ENCODE measurements at regions not wholly inside any gene's neighbourhood (a gene's known extent, or its start where the extent isn't known, plus 50 kb on each side); places are given as distances from the start of the nearest gene placed in this dataset.
"Not testable (repeated sequence)": the region's sequence is repeated elsewhere in the genome, so short reads cannot be mapped to it uniquely, and the experiment has no call there.

DNA sequence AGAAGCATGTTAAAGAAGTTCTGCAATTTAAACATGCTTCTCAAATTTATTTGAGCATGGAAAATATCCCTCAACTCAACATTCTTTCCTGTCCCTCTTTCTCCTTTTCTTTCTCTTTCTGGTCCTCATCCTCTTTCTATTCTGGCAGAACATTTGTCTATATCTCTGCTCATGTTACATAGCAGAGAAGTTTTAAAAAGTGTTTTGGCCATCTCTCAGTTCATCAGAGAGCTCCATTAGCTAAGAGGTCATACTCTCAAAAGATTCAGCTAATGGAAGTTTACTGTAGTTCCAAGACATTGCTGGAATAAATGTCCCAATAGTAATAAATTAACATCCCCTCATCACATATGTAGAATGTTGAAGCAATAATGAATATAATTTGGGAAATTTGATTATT is 53.5 kb downstream of the XCL2 start:
- Histone ChIP-seq H3K27me3 (ENCODE audit: low read length) (no peaks in the 10 kb centered on the region), H3K9me3 (ENCODE audit: insufficient read depth, low read length) (no peaks in the 10 kb centered on the region), H3K79me2 (ENCODE audit: insufficient read depth, low read length) (no peaks in the 10 kb centered on the region), H3K4me3 (ENCODE audit: insufficient read depth, low read length, poor library complexity, severe bottlenecking) (no peak overlapping the region), H3K4me2 (ENCODE audit: low read depth, low read length, poor library complexity, severe bottlenecking) (no peak overlapping the region), H3K9ac (ENCODE audit: low read length) (no peak overlapping the region), H3F3A (ENCODE audit: insufficient read depth) (no peaks in the 10 kb centered on the region), H3K27ac (ENCODE audit: low read depth, low read length) (no peak overlapping the region), H4K20me1 (ENCODE audit: low read depth, low read length) (no peaks in the 10 kb centered on the region), H2AFZ (ENCODE audit: low read depth, low read length, severe bottlenecking) (no peak overlapping the region), H3K36me3 (ENCODE audit: low read length) (no peaks in the 10 kb centered on the region), H3K9me2 (replicated peaks; ENCODE audit: insufficient read depth, low read length) (no peaks in the 10 kb centered on the region)
- no peak for TF ChIP-seq EZH2phosphoT487 (conservative IDR thresholded peaks at IDR 0.05; ENCODE audit: low read length)
- TF ChIP-seq, protein P1, sequence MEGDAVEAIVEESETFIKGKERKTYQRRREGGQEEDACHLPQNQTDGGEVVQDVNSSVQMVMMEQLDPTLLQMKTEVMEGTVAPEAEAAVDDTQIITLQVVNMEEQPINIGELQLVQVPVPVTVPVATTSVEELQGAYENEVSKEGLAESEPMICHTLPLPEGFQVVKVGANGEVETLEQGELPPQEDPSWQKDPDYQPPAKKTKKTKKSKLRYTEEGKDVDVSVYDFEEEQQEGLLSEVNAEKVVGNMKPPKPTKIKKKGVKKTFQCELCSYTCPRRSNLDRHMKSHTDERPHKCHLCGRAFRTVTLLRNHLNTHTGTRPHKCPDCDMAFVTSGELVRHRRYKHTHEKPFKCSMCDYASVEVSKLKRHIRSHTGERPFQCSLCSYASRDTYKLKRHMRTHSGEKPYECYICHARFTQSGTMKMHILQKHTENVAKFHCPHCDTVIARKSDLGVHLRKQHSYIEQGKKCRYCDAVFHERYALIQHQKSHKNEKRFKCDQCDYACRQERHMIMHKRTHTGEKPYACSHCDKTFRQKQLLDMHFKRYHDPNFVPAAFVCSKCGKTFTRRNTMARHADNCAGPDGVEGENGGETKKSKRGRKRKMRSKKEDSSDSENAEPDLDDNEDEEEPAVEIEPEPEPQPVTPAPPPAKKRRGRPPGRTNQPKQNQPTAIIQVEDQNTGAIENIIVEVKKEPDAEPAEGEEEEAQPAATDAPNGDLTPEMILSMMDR (IDR thresholded peaks at IDR 0.05; ENCODE audit: insufficient read depth, low read length, poor library complexity, severe bottlenecking), result no peak

DNA sequence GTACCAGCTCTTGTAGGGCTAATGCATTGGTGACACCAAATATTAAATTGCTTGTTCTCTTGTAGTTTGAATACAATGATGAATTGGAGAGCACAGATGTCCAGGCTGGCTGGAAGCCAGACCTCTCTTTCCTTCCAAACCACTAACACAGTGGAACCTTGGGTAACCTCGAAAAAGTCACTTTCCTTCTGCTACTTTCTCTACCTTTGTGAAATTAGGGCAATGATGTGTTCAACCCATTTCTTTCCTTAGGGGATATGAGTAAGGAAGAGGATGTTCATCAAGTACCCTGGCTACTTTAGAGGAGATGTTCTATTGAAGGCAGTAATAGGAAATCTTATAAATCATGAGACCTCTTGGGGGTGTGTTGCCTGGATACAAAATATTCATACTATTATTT is 55.7 kb downstream of the XCL2 start:
- Histone ChIP-seq H3K9me3 (ENCODE audit: insufficient read depth, low read length) (no peaks in the 10 kb centered on the region), H2AFZ (ENCODE audit: low read depth, low read length, severe bottlenecking) (no peak overlapping the region), H3K9me2 (replicated peaks; ENCODE audit: insufficient read depth, low read length) (no peaks in the 10 kb centered on the region), H3K9ac (ENCODE audit: low read length) (no peak overlapping the region), H4K20me1 (ENCODE audit: low read depth, low read length) (no peaks in the 10 kb centered on the region), H3K27me3 (ENCODE audit: low read length) (no peaks in the 10 kb centered on the region), H3K79me2 (ENCODE audit: insufficient read depth, low read length) (no peaks in the 10 kb centered on the region), H3K27ac (ENCODE audit: low read depth, low read length) (no peak overlapping the region), H3K36me3 (ENCODE audit: low read length) (no peaks in the 10 kb centered on the region), H3F3A (ENCODE audit: insufficient read depth) (no peaks in the 10 kb centered on the region), H3K4me2 (ENCODE audit: low read depth, low read length, poor library complexity, severe bottlenecking) (no peak overlapping the region), H3K4me3 (ENCODE audit: insufficient read depth, low read length, poor library complexity, severe bottlenecking) (no peak overlapping the region)
- TF ChIP-seq, protein P1 (IDR thresholded peaks at IDR 0.05; ENCODE audit: insufficient read depth, low read length, poor library complexity, severe bottlenecking), result no peak
- no peak for TF ChIP-seq EZH2phosphoT487 (conservative IDR thresholded peaks at IDR 0.05; ENCODE audit: low read length)

DNA sequence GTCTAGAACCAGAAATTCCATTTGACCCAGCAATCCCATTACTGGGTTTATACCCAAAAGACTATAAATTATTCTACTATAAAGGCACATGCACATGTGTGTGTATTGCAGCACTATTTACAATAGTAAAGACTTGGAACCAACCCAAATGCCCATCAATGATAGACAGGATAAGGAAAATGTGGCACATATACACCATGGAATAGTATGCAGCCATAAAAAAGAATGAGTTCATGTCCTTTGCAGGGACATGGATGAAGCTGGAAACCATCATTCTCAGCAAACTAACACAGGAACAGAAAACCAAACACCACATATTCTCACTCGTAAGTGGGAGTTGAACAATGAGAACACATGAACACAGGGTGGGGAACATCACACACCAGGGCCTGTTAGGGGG is 57.0 kb downstream of the XCL2 start:
- H4K20me1 ChIP-seq (ENCODE audit: low read depth, low read length); H3K9ac ChIP-seq (ENCODE audit: low read length); H3F3A ChIP-seq (ENCODE audit: insufficient read depth); H3K9me3 ChIP-seq (ENCODE audit: insufficient read depth, low read length); H3K79me2 ChIP-seq (ENCODE audit: insufficient read depth, low read length); H3K4me3 ChIP-seq (ENCODE audit: insufficient read depth, low read length, poor library complexity, severe bottlenecking); H3K36me3 ChIP-seq (ENCODE audit: low read length); H3K4me2 ChIP-seq (ENCODE audit: low read depth, low read length, poor library complexity, severe bottlenecking); H3K27me3 ChIP-seq (ENCODE audit: low read length); H3K27ac ChIP-seq (ENCODE audit: low read depth, low read length); H3K9me2 ChIP-seq (replicated peaks; ENCODE audit: insufficient read depth, low read length); H2AFZ ChIP-seq (ENCODE audit: low read depth, low read length, severe bottlenecking): not testable (repeated sequence)

DNA sequence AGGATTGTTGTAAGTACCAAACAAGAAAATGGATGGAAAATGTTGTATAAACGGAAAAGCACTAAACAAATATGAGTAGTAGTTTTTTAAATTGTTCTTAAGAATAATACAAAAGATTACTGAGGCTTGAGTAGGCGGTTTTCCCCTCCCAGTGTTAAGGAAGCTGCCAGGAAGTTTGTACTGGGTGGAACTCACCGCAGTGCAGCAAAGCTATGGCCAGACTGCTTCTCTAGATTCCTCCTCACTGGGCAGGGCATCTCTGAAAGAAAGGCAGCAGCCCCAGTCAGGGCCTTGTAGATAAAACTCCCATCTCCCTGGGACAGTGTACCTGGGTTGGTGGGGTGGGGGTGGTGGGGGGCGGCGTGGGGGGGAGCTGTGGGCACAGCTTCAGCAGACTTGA is 58.7 kb downstream of the XCL2 start:
- H3K27me3 ChIP-seq (ENCODE audit: low read length), result no peaks in the 10 kb centered on the region
- no peak overlapping the region for H3K4me2 ChIP-seq (ENCODE audit: low read depth, low read length, poor library complexity, severe bottlenecking)
- no peak overlapping the region for H2AFZ ChIP-seq (ENCODE audit: low read depth, low read length, severe bottlenecking)
- TF ChIP-seq, protein P1 (IDR thresholded peaks at IDR 0.05; ENCODE audit: insufficient read depth, low read length, poor library complexity, severe bottlenecking), result no peak
- TF ChIP-seq EZH2phosphoT487 (conservative IDR thresholded peaks at IDR 0.05; ENCODE audit: low read length), result no peak
- H3K9me3 ChIP-seq (ENCODE audit: insufficient read depth, low read length), result no peaks in the 10 kb centered on the region
- H3K9ac ChIP-seq (ENCODE audit: low read length), result no peak overlapping the region
- no peaks in the 10 kb centered on the region for H3F3A ChIP-seq (ENCODE audit: insufficient read depth)
- H3K27ac ChIP-seq (ENCODE audit: low read depth, low read length), result no peak overlapping the region
- no peaks in the 10 kb centered on the region for H3K9me2 ChIP-seq (replicated peaks; ENCODE audit: insufficient read depth, low read length)
- no peaks in the 10 kb centered on the region for H3K36me3 ChIP-seq (ENCODE audit: low read length)
- no peak overlapping the region for H3K4me3 ChIP-seq (ENCODE audit: insufficient read depth, low read length, poor library complexity, severe bottlenecking)
- H3K79me2 ChIP-seq (ENCODE audit: insufficient read depth, low read length), result no peaks in the 10 kb centered on the region
- no peaks in the 10 kb centered on the region for H4K20me1 ChIP-seq (ENCODE audit: low read depth, low read length)

Data from SU-DHL-6 (cell line).